Activated CD4-positive, CD25-positive, alpha-beta regulatory T cell treated with anti-CD3 and anti-CD28 coated beads, Interleukin-2, amount 50 U/mL, for 24 hours (primary cell): ENCODE measurements at regions not wholly inside any gene's neighbourhood (a gene's known extent, or its start where the extent isn't known, plus 50 kb on each side); places are given as distances from the start of the nearest gene placed in this dataset.
"Not testable (repeated sequence)": the region's sequence is repeated elsewhere in the genome, so short reads cannot be mapped to it uniquely, and the experiment has no call there.

Experiments
- ATAC-seq, 2 donors: fragments of 150-1000 bp; cut with Tn5 transposase; one replicate each; pipeline ENCODE4 v1.10.0; 2021; ENCODE audit warnings: mild to moderate bottlenecking in 1 of 2, moderate library complexity in 1 of 2

GRCh38 chr13:90197722-90198121, 1149.8 kb upstream of the MIR17HG start:
- no peak for ATAC-seq

GRCh38 chr13:90201202-90201601, 1146.3 kb upstream of the MIR17HG start:
- no peak for ATAC-seq

- ATAC-seq = no peak
Measured at GRCh38 chr13:90201676-90202460, 1145.6 kb upstream of the MIR17HG start.

GRCh38 chr13:90205081-90205480, 1142.4 kb upstream of the MIR17HG start:
- no peak for ATAC-seq

GRCh38 chr13:90205911-90206310, 1141.6 kb upstream of the MIR17HG start:
- no peak for ATAC-seq

- ATAC-seq = no peak
Measured at GRCh38 chr13:90217275-90217674, 1130.2 kb upstream of the MIR17HG start.

- no peak for ATAC-seq
Measured at GRCh38 chr13:90222758-90223157, 1124.7 kb upstream of the MIR17HG start.

GRCh38 chr13:90230311-90230710, 1117.2 kb upstream of the MIR17HG start:
- no peak for ATAC-seq

GRCh38 chr13:90232291-90232690, 1115.2 kb upstream of the MIR17HG start:
- ATAC-seq = no peak

GRCh38 chr13:90233933-90234672, 1113.4 kb upstream of the MIR17HG start:
- ATAC-seq = no peak

GRCh38 chr13:90237852-90238251, 1109.6 kb upstream of the MIR17HG start:
- no peak for ATAC-seq

GRCh38 chr13:90238413-90238812, 1109.1 kb upstream of the MIR17HG start:
- no peak for ATAC-seq

- no peak for ATAC-seq
Measured at GRCh38 chr13:90239130-90239529, 1108.4 kb upstream of the MIR17HG start.

- no peak for ATAC-seq
Measured at GRCh38 chr13:90246005-90246404, 1101.5 kb upstream of the MIR17HG start.

GRCh38 chr13:90246687-90247345, 1100.7 kb upstream of the MIR17HG start:
- ATAC-seq = no peak

GRCh38 chr13:90253806-90254205, 1093.7 kb upstream of the MIR17HG start:
- ATAC-seq = no peak

- ATAC-seq = no peak
Measured at GRCh38 chr13:90254437-90254836, 1093.0 kb upstream of the MIR17HG start.

GRCh38 chr13:90256746-90257145, 1090.7 kb upstream of the MIR17HG start:
- no peak for ATAC-seq

- no peak for ATAC-seq
Measured at GRCh38 chr13:90258129-90258528, 1089.4 kb upstream of the MIR17HG start.

- no peak for ATAC-seq
Measured at GRCh38 chr13:90261343-90261742, 1086.1 kb upstream of the MIR17HG start.

- ATAC-seq = no peak
Measured at GRCh38 chr13:90270226-90270625, 1077.3 kb upstream of the MIR17HG start.

- no peak for ATAC-seq
Measured at GRCh38 chr13:90272356-90272755, 1075.1 kb upstream of the MIR17HG start.

GRCh38 chr13:90276216-90276615, 1071.3 kb upstream of the MIR17HG start:
- no peak for ATAC-seq

GRCh38 chr13:90278231-90278630, 1069.3 kb upstream of the MIR17HG start:
- not testable (repeated sequence) for ATAC-seq
